Astrocyte (in vitro differentiated cells and primary cell): ENCODE measurements at regions not wholly inside any gene's neighbourhood (a gene's known extent, or its start where the extent isn't known, plus 50 kb on each side); places are given as distances from the start of the nearest gene placed in this dataset.
"Not testable (repeated sequence)": the region's sequence is repeated elsewhere in the genome, so short reads cannot be mapped to it uniquely, and the experiment has no call there.

Experiments
- DNase-seq: peaks from one replicate; pipeline ENCODE4 v3.0.0-alpha.2; 2010; ENCODE audit warnings: low read depth
- FAIRE-seq: peaks from 2 replicates; lab custom pipeline; 2011; peaks lifted over from hg19 to GRCh38; lab: Jason Lieb, UNC
- H2AFZ ChIP-seq: 2 replicates; pipeline ENCODE4 v1.6.0; 2012; ENCODE audit warnings: low read depth, low read length, inconsistent platforms
- H3K27ac ChIP-seq: 2 replicates; pipeline ENCODE4 v1.5.1; 2011; ENCODE audit warnings: low read depth, low read length, inconsistent platforms
- H3K27me3 ChIP-seq: 2 replicates; pipeline ENCODE4 v1.6.0; 2011; ENCODE audit warnings: low read length, inconsistent platforms; ENCODE audit not compliant: insufficient read depth
- H3K36me3 ChIP-seq: 2 replicates; pipeline ENCODE4 v1.5.1; 2011; ENCODE audit warnings: low read length, inconsistent platforms; ENCODE audit not compliant: insufficient read depth
- H3K4me1 ChIP-seq: 2 replicates; pipeline ENCODE4 v1.5.1; 2011; ENCODE audit warnings: low read length, inconsistent platforms; ENCODE audit not compliant: insufficient read depth
- H3K4me2 ChIP-seq: 2 replicates; pipeline ENCODE4 v1.6.0; 2012; ENCODE audit warnings: low read length, inconsistent platforms
- H3K4me3 ChIP-seq: 2 replicates; pipeline ENCODE4 v1.5.1; 2011; ENCODE audit warnings: low read depth, mild to moderate bottlenecking, low read length, inconsistent platforms; ENCODE audit not compliant: insufficient read depth
- H3K79me2 ChIP-seq: 2 replicates; pipeline ENCODE4 v1.6.0; 2012; ENCODE audit warnings: mild to moderate bottlenecking, low read length, inconsistent platforms; ENCODE audit not compliant: insufficient read depth
- H3K9ac ChIP-seq: 2 replicates; pipeline ENCODE4 v1.6.0; 2012; ENCODE audit warnings: mild to moderate bottlenecking, low read length, inconsistent platforms
- H3K9me3 ChIP-seq: 2 replicates; pipeline ENCODE4 v1.5.1; 2012; ENCODE audit warnings: low read depth, mild to moderate bottlenecking, low read length, inconsistent platforms; ENCODE audit not compliant: insufficient read depth
- H4K20me1 ChIP-seq: 2 replicates; pipeline ENCODE4 v1.6.0; 2012; ENCODE audit warnings: low read length, inconsistent platforms; ENCODE audit not compliant: insufficient read depth
- H3K27ac Mint-ChIP-seq: one replicate; pipeline ENCODE4 v1.8.0; 2021; ENCODE audit warnings: mild to moderate bottlenecking, mixed read lengths; ENCODE audit not compliant: unreplicated experiment
- H3K27me3 Mint-ChIP-seq: one replicate; pipeline ENCODE4 v1.8.0; 2021; ENCODE audit warnings: low read depth, mixed read lengths; ENCODE audit not compliant: unreplicated experiment
- H3K36me3 Mint-ChIP-seq: one replicate; pipeline ENCODE4 v1.8.0; 2021; ENCODE audit warnings: low read depth, mixed read lengths; ENCODE audit not compliant: unreplicated experiment
- H3K4me1 Mint-ChIP-seq: one replicate; pipeline ENCODE4 v1.8.0; 2021; ENCODE audit warnings: low read depth, mixed read lengths; ENCODE audit not compliant: unreplicated experiment
- H3K4me3 Mint-ChIP-seq: one replicate; pipeline ENCODE4 v1.8.0; 2021; ENCODE audit warnings: mild to moderate bottlenecking, moderate library complexity, mixed read lengths; ENCODE audit not compliant: unreplicated experiment
- H3K9me3 Mint-ChIP-seq: one replicate; pipeline ENCODE4 v1.8.0; 2021; ENCODE audit warnings: mild to moderate bottlenecking, mixed read lengths; ENCODE audit not compliant: unreplicated experiment
- CTCF ChIP-seq: IDR thresholded peaks from 2 replicates; pipeline ENCODE4 v1.5.1; 2011; ENCODE audit warnings: low read depth, mild to moderate bottlenecking, inconsistent platforms, low read length, moderate library complexity; ENCODE audit not compliant: insufficient read depth
- EZH2 ChIP-seq: IDR thresholded peaks from 2 replicates; pipeline ENCODE4 v1.6.1; 2012; ENCODE audit warnings: mild to moderate bottlenecking, low read length, inconsistent platforms; ENCODE audit not compliant: insufficient read depth

- H3K27me3 Mint-ChIP-seq = no peaks in the 10 kb centered on the region
- FAIRE-seq (no peak), DNase-seq (no peak)
- no peaks in the 10 kb centered on the region for H3K4me1 ChIP-seq
- no peaks in the 10 kb centered on the region for H3K36me3 Mint-ChIP-seq
- no peaks in the 10 kb centered on the region for H3K36me3 ChIP-seq
- no peak overlapping the region for H3K4me2 ChIP-seq
- H2AFZ ChIP-seq = no peak overlapping the region
- TF ChIP-seq CTCF (no peak), EZH2 (no peak)
- H3K27me3 ChIP-seq = no peaks in the 10 kb centered on the region
- no peak overlapping the region for H3K27ac ChIP-seq
- H3K9ac ChIP-seq = no peak overlapping the region
- H3K9me3 ChIP-seq = no peaks in the 10 kb centered on the region
- H3K27ac Mint-ChIP-seq = peak overlapping the region; percentile 75
- no peaks in the 10 kb centered on the region for H3K4me1 Mint-ChIP-seq
- no peaks in the 10 kb centered on the region for H4K20me1 ChIP-seq
- H3K9me3 Mint-ChIP-seq = no peaks in the 10 kb centered on the region
- H3K4me3 Mint-ChIP-seq = no peak overlapping the region
- H3K4me3 ChIP-seq = no peak overlapping the region
- H3K79me2 ChIP-seq = no peaks in the 10 kb centered on the region
Measured at GRCh38 chr6:68087399-68088133, 547.5 kb upstream of the ADGRB3 start.

- no peak overlapping the region for H2AFZ ChIP-seq
- H3K9me3 ChIP-seq = no peaks in the 10 kb centered on the region
- Mint-ChIP-seq H3K36me3 (no peaks in the 10 kb centered on the region), H3K27ac (no peak overlapping the region), H3K9me3 (no peaks in the 10 kb centered on the region), H3K4me1 (no peaks in the 10 kb centered on the region), H3K27me3 (no peaks in the 10 kb centered on the region), H3K4me3 (no peak overlapping the region)
- DNase-seq (no peak), FAIRE-seq (no peak)
- H4K20me1 ChIP-seq = no peaks in the 10 kb centered on the region
- no peaks in the 10 kb centered on the region for H3K79me2 ChIP-seq
- TF ChIP-seq CTCF (no peak), EZH2 (no peak)
- H3K4me1 ChIP-seq = no peaks in the 10 kb centered on the region
- no peaks in the 10 kb centered on the region for H3K27me3 ChIP-seq
- no peaks in the 10 kb centered on the region for H3K36me3 ChIP-seq
- no peak overlapping the region for H3K4me3 ChIP-seq
- H3K9ac ChIP-seq = no peak overlapping the region
- no peak overlapping the region for H3K4me2 ChIP-seq
- H3K27ac ChIP-seq = no peak overlapping the region
Measured at GRCh38 chr6:68086199-68086598, 548.9 kb upstream of the ADGRB3 start.

GRCh38 chr6:68085599-68085998 is 549.5 kb upstream of the ADGRB3 start:
- H3K4me3 ChIP-seq, H3K27ac ChIP-seq, H3K4me3 Mint-ChIP-seq, FAIRE-seq, H3K4me1 Mint-ChIP-seq, H3K27me3 ChIP-seq, H3K9ac ChIP-seq, H3K4me1 ChIP-seq, H3K27ac Mint-ChIP-seq, H3K36me3 ChIP-seq, H3K79me2 ChIP-seq, H2AFZ ChIP-seq, H3K9me3 Mint-ChIP-seq, H3K36me3 Mint-ChIP-seq, H3K4me2 ChIP-seq, H3K27me3 Mint-ChIP-seq, H4K20me1 ChIP-seq, H3K9me3 ChIP-seq, DNase-seq: not testable (repeated sequence)
